H1 (cell line): ENCODE measurements at regions not wholly inside any gene's neighbourhood (a gene's known extent, or its start where the extent isn't known, plus 50 kb on each side); places are given as distances from the start of the nearest gene placed in this dataset.

Experiments used
- ATF3 ChIP-seq: IDR thresholded peaks from 2 replicates; pipeline ENCODE4 v1.6.1; 2011; ENCODE audit warnings: low read depth, mild to moderate bottlenecking, low read length; ENCODE audit not compliant: insufficient read depth
- CBX8 ChIP-seq: fragments of 300-800, 300-1000 bp; sonication (generic); IDR thresholded peaks from 2 replicates; pipeline ENCODE4 v1.7.1; 2016; ENCODE audit warnings: low read depth, low read length, borderline replicate concordance
- EZH2 ChIP-seq: fragments of 200-600 bp; sonication (generic); IDR thresholded peaks from 2 replicates; pipeline ENCODE4 v1.7.1; 2012; ENCODE audit warnings: low read depth, mild to moderate bottlenecking, moderate library complexity, low read length, inconsistent platforms; ENCODE audit not compliant: severe bottlenecking
- POLR2A ChIP-seq, 2 experiments: IDR thresholded peaks; 1 replicate in 1 of 2; 2 replicates in 1 of 2; pipeline ENCODE4 v1.6.1; 2011; ENCODE audit warnings: low read depth in 2 of 2, low read length in 2 of 2, mild to moderate bottlenecking in 2 of 2; ENCODE audit errors: control extremely low read depth in 1 of 2
- POLR2AphosphoS5 ChIP-seq: IDR thresholded peaks from 2 replicates; pipeline ENCODE4 v1.6.1; 2011; ENCODE audit warnings: low read depth, low read length
- TEAD4 ChIP-seq: IDR thresholded peaks from 2 replicates; pipeline ENCODE4 v1.6.1; 2012; ENCODE audit warnings: low read depth, low read length, inconsistent platforms, mixed read lengths
- TF ChIP-seq, protein P1 (sequence below), 3 experiments: IDR thresholded peaks; 1 replicate in 2 of 3; 2 replicates in 1 of 3; pipeline versions ENCODE4 v1.5.1 to v1.6.1; 2011; ENCODE audit warnings: low read length in 3 of 3, mild to moderate bottlenecking in 3 of 3, inconsistent platforms in 2 of 3, low read depth in 1 of 3, moderate library complexity in 1 of 3; ENCODE audit not compliant: insufficient read depth in 1 of 3; ENCODE audit errors: control extremely low read depth in 1 of 3

- TF ChIP-seq, protein P1, sequence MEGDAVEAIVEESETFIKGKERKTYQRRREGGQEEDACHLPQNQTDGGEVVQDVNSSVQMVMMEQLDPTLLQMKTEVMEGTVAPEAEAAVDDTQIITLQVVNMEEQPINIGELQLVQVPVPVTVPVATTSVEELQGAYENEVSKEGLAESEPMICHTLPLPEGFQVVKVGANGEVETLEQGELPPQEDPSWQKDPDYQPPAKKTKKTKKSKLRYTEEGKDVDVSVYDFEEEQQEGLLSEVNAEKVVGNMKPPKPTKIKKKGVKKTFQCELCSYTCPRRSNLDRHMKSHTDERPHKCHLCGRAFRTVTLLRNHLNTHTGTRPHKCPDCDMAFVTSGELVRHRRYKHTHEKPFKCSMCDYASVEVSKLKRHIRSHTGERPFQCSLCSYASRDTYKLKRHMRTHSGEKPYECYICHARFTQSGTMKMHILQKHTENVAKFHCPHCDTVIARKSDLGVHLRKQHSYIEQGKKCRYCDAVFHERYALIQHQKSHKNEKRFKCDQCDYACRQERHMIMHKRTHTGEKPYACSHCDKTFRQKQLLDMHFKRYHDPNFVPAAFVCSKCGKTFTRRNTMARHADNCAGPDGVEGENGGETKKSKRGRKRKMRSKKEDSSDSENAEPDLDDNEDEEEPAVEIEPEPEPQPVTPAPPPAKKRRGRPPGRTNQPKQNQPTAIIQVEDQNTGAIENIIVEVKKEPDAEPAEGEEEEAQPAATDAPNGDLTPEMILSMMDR (IDR thresholded peaks at IDR 0.05; ENCODE audit: control extremely low read depth in 1 of 3, insufficient read depth in 1 of 3, low read depth in 1 of 3, low read length in 3 of 3), result no peak
- no peak for TF ChIP-seq TEAD4
- TF ChIP-seq POLR2A (IDR thresholded peaks at IDR 0.05; ENCODE audit: control extremely low read depth in 1 of 2, low read depth in 2 of 2, low read length in 2 of 2), result no peak
- TF ChIP-seq ATF3, result no peak
- TF ChIP-seq POLR2AphosphoS5, result no peak
- TF ChIP-seq EZH2, result no peak
- TF ChIP-seq CBX8, result no peak
Measured at GRCh38 chr7:131276190-131276589, 51.5 kb upstream of the MKLN1 start.
